NCI-H510A (cell line): ENCODE measurements at regions not wholly inside any gene's neighbourhood (a gene's known extent, or its start where the extent isn't known, plus 50 kb on each side); places are given as distances from the start of the nearest gene placed in this dataset.

Experiments used
- DNase-seq: peaks from one replicate; lab custom pipeline; 2025; lab: John Stamatoyannopoulos, UW

- no peak for DNase-seq
Observed at GRCh38 chr3:148297013-148297412, 400.7 kb upstream of the AGTR1 start.

DNA sequence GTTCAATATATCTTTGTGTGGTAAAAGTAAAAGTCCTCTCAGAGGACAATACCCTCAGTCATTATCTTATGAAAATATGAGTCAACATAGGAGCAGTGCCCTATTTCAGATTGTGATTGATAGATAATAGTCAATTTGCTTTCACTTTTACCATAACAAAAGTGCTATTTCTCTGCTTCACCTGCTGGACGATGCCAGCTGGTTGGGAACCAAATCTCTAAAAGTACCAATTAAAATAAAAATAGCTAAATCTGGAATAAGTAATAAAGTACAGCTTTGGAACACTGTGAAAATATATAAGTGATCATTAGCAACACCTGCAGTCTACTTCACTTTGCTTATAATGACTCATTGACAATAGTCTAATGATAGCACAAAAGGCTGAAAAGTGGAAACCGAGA, 390.3 kb upstream of the AGTR1 start:
- no peak for DNase-seq

GRCh38 chr3:148309390-148310035, 388.2 kb upstream of the AGTR1 start:
- no peak for DNase-seq

DNA sequence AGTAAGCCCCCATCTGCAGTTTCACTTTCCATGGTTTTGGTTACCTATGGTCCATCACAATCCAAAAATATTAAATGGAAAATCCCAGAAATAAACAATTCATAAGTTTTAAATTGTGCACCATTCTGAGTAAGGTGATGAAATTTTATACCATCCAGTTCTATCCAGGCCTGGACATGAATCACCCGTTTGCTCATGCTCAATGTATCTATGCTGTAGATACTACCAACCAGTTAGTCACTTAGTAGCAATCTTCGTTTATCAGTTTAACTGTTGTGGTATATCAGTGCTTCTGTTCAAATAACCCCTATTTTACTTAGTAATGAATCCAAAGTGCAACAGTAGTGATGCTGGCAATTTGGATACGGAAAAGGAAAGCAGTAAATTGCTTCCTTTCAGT, 381.9 kb upstream of the AGTR1 start:
- no peak for DNase-seq

GRCh38 chr3:148318240-148318639, 379.5 kb upstream of the AGTR1 start:
- no peak for DNase-seq

GRCh38 chr3:148319161-148319915, 378.4 kb upstream of the AGTR1 start:
- DNase-seq, result no peak

GRCh38 chr3:148319960-148320359, 377.7 kb upstream of the AGTR1 start:
- no peak for DNase-seq

DNA sequence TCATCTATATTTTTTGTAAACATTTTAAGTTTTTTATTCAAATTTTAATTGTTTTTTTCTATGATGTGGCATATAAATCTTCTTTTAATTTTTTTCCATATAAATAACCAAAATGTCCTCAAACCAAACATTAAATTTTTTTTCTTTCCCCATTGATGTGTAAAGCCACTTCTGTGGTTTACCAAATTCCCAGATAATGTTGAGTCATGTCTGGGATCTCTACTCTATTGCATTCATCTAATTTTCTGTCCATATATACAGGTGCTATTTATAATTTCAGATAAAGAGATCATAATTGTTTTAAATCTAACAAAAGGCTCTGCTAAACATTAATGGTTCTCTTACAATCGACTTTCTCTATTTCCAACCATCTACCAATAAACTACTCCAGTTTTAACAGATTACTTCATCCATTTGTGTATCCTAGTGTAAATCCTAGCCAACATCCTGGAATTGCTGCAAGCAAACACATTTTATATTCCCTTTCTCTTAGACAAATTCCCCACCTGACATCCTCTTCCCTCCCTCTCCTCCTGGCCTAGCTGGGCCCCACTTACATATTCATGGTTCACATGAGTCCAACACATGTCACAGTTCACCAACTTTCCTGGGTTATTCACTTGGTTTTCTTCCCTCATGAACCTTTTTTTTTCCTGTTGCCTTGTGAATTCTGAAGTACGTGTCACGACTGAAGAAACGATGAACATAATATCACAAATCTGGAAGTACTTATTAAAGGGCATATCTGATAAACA, 368.0 kb upstream of the AGTR1 start:
- no peak for DNase-seq

DNA sequence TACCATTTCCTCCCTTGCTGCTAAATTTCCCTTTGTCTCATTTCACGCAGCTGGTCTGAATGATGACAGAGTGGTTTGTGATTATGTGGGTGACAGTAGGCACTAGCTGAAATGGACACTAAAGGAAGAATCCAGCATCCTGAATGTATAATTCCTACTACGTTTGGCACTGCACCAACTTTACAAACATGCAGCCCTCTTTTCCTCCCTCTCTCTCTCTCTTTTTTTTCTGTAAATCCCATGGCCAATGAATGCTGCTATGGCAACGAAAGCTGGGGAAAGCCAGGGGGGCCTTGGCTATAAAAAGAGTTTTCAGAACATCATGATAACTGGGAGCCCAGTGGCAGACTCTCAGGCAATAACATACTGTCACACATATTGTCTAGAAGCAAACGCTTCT, 367.2 kb upstream of the AGTR1 start:
- DNase-seq, result no peak

GRCh38 chr3:148331081-148331846, 366.4 kb upstream of the AGTR1 start:
- no peak for DNase-seq

DNA sequence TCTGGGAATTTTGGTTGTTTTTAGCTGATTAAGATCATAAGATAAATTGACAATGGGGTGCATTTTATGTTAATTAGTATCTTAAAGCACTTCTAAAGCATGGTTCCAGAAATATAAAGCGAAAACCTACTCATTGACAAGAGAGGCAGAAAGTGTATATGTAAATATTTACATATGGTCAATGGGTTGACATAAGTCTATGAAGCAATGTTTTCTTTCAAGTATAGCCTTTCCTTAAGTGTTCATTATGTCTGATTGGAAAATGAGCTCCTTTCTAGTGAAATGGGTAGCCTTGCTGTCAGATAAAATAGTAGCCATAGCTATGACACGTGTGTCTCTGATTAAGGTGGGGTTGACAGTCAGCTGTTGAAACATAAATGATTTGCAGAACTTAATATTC, 365.2 kb upstream of the AGTR1 start:
- DNase-seq, result no peak

- DNase-seq, result no peak
Observed at GRCh38 chr3:148333091-148333490, 364.6 kb upstream of the AGTR1 start.

GRCh38 chr3:148335612-148336011, 362.1 kb upstream of the AGTR1 start:
- DNase-seq, result no peak

DNA sequence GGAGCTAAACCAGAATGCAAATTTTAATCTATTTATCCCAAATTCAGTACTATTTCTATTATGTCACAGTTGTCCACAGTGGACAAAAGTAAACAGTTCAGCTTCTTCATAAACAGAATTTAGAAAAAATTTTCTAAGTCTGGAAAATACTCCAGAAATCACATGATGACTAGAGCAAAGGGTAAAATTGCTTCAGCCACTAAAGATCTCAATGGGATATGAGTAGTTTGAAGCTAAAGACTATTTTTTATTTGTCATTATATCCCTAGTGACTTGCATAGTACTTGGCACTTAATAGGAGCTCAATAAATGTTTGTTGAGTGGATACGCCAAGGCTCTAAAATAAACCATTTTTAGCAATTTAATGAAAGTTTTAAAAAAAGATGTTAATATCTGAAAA, 354.3 kb upstream of the AGTR1 start:
- DNase-seq, result no peak

GRCh38 chr3:148344521-148344920, 353.2 kb upstream of the AGTR1 start:
- DNase-seq, result no peak

DNA sequence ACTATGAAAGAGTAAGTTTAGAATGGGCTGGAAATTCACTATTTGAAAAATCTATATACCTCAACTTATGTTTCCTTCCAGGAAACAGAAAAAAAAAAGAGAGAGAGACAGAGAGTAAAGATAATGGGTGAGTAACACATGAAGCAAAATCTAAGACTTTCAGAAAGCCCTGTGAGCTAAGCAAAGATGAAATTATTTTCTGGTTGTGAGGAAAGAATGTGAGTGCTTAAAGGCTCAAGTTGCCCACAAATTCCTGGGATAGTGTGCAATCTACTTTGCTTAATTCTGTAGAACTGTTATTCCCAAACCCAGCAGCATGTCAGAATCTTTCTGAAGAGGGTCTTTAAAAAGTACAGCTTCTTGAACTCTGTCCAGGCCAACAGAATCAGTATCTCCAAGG, 337.7 kb upstream of the AGTR1 start:
- no peak for DNase-seq

- no peak for DNase-seq
Observed at GRCh38 chr3:148366743-148367410, 330.8 kb upstream of the AGTR1 start.

DNA sequence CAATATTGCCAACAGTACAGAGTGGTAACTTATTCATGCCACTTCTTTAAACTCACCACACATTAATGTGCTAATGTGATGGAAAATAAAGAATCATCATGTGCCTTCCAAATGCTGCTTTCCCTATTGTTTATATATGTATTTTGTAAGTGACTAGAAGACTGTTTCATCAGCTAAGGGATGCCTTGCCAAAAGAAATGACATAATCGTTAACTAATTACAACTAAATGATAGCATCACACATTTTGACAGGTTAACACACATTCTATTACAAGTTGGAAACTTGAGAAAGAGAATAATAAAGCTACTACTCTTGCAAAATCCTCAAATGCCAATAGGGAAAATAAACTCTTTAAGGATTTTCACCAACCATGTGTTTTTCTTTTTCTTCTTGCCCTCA, 329.9 kb upstream of the AGTR1 start:
- DNase-seq, result no peak

- DNase-seq, result no peak
Observed at GRCh38 chr3:148369381-148369780, 328.3 kb upstream of the AGTR1 start.

GRCh38 chr3:148372206-148372875, 325.4 kb upstream of the AGTR1 start:
- no peak for DNase-seq

GRCh38 chr3:148373961-148374360, 323.7 kb upstream of the AGTR1 start:
- DNase-seq, result no peak
